Superior temporal gyrus (tissue), 1 donor: ENCODE measurements at regions not wholly inside any gene's neighbourhood (a gene's known extent, or its start where the extent isn't known, plus 50 kb on each side); places are given as distances from the start of the nearest gene placed in this dataset.

ENCODE experiments used
- DNase-seq: peaks from one replicate; pipeline ENCODE4 v3.0.0-alpha.2; 2016; ENCODE audit errors: extremely low spot score

DNA sequence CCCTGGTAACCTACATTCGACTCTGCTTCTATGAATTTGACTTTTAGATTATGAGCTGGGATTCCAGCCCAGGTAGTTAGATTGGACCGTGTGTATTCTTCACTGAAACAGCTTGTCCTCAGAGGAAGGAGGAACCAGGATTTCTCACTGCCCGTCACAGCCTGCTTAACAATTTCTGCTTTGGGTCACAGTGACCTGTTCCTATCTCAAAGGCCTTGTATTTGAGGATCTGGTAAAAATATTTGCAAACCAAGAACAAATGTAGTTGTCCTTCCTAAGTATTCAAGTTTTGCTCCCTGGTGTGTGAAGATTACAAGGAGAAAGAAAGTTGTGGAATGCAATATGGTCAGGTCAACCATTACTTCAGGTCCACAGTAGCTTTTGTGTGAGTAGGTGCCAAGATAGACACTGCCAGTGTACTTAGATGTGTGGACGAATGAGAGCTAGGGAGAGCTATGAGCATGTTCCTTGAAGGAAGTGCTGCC, 55.1 kb downstream of the KIF4B start:
- no peak for DNase-seq

DNA sequence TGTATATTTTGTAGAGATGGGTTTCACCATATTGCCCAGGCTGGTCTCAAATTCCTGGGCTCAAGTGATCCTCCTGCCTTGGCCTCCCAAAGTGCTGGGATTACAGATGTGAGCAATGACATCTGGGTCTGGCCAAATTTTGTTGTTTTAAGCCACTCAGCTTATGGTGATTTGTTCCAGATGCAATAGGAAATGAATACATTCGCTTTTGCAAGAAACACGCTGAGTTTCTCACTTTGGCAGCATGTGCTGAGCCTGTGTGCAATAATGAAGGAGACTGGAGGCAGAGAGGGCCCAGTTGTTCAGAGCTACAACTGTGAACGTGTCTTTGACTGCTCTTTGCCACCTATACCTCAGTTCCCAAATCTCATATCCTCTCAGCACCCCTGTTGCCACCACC, 56.4 kb downstream of the KIF4B start:
- no peak for DNase-seq

DNA sequence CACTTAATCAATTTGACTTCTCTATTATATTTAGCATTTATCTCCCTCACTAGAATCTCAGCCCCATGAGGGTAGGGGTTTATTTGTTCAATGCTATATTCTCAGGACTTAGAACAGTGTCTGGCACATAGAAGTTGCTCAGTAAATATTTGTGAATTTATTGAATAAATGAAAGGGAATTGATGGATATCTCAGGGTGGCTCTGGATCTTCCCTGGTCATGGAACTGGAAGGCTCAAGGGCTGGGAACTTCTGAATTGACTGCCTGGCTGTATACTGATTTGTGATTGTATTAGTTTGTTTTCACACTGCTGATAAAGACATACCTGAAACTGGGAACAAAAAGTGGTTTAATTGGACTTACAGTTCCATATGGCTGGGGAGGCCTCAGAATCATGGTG, 57.2 kb downstream of the KIF4B start:
- no peak for DNase-seq

DNA sequence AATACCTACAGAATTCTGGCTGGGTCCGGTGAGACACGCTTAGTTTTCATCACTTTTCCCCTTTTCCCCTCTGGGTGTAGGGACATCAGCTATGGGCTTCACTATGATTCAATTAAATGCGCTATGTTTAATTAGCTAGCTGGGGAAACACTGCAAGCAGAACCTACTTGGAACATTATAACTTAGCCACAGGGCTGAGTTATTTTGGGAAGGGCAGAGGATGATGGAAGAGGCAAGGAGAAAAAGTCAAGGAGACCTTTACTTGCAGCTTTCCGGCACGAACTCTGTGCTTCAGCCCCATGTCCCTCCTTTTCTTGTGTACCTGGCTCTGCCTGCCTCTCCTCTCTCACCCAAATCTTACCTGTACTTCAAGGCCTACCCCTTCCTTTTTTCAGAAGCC, 62.8 kb downstream of the KIF4B start:
- DNase-seq, result no peak

DNA sequence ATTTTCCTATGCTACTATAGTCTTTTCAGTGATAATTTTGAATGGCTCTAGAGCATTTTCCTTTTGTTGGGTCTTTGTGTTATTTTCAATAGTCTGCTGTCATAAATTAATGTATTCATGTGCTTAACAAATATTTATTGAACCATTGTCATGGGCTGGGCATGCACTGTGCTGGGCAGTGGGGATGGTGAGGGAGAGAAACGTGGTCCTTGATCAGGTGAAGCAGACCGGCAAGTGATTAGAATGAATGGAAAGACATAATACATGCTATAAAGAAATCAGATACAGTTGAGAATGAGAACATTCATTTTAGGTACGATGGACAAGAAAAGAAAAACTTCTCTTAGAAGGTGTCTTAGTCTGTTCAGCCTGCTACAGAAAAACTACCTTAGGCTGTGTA, 66.1 kb downstream of the KIF4B start:
- no peak for DNase-seq

DNA sequence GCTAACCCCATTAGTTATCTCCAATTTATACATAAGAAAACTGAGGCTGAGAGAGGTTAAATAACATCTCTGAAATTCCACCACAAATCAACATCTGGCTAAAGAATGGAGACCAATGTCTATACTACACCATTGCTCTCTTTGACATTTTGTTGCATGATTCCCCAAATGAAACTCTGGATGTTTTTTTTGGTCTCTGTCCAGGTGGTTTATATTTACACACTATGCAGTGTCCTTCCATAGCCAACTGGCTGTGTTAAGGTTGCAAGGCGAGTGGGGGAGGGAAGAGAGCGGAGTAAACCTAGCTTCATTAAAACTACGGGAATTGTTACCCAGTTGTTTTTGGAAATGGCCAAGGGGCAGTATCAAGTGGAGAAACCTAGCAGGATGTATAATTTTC, 67.2 kb downstream of the KIF4B start:
- no peak for DNase-seq

DNA sequence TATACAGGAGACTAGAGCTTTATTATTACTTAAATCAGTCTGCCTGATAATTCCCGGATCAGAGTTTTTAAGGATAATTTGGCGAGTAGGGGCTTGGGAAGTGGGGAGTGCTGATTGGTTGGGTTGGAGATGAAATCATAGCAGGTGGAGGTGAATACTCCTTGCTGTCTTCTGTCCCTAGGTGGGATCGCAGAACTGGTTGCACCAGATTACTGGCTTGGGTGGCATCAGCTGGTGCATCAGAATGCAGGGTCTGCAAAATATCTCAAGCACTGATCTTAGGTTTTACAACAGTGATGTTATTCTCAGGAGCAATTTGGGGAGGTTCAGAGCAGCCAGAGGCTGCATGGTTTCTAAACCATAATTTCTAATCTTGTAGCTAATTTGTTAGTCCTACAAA, 68.1 kb downstream of the KIF4B start:
- no peak for DNase-seq

DNA sequence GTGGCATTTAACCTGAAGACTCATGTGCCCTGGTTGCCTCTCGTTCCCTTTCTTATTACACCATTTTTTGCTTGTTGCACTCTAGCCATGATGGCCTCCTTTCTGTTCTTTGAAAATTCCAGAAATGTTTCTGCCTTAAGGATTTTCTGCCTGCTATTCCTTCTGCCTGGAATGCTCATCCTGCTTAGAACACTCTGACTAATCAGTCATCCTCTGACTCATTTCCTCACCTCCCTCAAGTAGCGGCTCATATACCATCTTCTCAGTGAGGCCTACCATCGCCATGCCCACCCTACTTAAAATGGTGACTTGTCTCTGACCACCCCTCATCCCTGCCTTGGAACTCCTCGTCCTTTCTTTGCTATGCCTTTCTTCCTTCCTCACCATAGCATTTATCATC, 68.8 kb downstream of the KIF4B start:
- no peak for DNase-seq

DNA sequence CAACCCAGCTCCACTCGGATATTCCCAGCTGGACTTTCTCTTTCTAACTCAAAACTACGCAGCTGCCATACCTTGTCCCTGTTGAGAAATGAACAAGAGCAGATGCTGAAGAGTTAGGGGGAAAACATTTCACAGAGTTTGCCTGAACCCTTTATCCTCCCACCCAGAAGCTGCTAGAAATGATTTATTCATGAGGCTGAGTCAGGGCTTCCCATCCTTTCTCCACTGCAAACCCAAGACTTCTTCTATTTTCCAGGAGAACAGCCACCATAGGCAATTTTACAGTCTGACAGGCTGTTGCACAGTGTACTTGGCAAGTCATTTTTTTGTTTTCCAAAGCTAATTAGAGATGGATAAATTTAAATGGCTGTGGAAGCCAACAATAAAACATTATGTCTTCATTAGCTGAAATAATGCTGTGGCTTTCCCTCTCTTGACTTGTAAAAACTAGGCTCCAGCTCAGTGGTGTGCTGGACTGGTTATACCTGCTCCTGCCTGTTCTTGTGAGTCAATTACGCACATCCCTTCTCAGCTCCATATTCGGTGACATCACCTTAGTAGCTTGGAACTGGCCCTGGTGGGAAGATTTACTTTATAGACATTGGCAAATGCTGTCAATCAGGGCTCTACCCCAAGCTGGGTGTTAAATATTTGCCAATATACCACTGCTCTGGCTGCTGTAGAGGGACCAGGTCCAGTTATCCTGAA, 71.9 kb downstream of the KIF4B start:
- DNase-seq, result peak; percentile 57

DNA sequence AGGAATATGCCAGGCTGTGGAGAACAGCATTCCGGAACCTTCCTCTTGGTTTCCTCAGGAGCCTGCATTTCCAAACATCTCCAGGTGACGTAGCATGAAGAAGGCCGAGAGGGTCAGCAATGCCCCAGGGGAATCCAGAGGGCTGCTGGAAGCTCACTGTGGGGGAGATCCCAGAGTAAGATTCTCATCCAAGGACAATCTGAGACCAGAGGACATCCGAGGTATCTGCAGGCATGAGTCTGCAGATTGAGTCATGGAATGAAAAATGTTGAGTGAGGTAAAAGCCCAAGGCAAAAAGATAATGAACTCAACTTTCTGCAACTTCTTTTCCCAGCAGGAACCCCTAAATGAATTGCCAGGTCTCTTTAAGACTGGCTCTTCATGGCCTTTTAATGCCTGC, 73.5 kb downstream of the KIF4B start:
- no peak for DNase-seq

DNA sequence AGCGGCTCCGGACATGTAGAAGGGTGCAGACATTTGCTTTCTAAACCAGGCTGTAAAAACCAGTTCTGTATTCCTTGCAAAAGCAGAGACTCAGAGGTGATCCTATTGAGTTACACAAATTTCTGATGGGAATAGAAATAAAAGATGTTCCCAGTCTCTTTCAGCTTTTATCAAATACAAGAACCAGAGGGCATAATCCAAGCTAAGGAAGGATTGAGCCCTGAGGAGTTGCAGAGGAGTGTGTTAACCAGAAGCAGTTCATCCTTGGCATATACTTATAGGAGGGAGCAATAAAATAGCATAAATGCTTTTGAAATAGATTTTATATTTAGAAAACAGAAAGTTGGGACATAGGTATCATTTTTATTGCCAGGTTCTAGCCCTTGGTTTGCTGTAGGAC, 75.3 kb downstream of the KIF4B start:
- DNase-seq, result no peak

DNA sequence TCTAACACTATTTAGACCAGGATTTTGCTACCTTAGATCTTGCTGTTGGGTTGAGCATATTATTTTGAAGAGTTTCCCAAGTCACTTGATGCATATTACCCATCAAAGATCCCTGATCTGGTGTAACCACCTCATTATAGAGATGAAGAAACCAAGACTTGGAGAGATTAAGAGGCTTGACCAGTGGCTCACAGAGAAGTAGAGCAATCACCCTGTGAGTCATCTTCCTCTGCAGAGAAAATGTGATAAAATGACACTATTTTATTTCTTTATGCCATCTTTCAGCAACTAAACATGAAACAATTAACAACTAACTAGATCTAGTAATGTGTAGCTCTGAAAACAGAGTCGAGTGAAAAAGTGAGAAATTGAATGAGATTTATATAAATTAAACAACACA, 76.1 kb downstream of the KIF4B start:
- no peak for DNase-seq

DNA sequence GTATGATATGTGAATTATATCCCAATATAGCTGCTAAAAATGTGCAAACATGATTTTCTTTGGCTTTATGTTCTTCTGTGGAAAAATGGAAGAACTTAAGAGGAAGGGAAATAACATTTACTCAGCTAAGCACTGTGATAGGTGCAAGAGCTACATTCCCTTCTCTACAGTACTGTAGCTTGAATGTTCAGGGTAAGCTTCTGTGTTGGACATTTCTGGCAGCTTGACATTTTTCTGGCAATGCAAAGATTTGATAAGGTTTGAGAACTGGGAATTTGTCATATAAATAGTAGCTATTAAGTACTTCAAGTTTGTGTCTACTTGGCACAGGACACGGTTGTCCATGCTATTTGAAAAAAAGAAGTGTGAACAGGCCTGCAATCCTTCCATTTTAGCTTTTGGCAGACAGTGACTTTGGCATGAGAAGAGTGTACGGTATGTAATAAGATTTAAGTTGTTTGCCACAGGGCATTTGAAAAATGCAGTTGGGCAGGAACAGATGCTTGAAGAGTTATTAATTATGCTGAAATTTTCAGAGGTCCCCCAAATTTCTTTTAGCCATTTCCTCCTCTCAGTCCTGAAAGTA, 77.6 kb downstream of the KIF4B start:
- no peak for DNase-seq

DNA sequence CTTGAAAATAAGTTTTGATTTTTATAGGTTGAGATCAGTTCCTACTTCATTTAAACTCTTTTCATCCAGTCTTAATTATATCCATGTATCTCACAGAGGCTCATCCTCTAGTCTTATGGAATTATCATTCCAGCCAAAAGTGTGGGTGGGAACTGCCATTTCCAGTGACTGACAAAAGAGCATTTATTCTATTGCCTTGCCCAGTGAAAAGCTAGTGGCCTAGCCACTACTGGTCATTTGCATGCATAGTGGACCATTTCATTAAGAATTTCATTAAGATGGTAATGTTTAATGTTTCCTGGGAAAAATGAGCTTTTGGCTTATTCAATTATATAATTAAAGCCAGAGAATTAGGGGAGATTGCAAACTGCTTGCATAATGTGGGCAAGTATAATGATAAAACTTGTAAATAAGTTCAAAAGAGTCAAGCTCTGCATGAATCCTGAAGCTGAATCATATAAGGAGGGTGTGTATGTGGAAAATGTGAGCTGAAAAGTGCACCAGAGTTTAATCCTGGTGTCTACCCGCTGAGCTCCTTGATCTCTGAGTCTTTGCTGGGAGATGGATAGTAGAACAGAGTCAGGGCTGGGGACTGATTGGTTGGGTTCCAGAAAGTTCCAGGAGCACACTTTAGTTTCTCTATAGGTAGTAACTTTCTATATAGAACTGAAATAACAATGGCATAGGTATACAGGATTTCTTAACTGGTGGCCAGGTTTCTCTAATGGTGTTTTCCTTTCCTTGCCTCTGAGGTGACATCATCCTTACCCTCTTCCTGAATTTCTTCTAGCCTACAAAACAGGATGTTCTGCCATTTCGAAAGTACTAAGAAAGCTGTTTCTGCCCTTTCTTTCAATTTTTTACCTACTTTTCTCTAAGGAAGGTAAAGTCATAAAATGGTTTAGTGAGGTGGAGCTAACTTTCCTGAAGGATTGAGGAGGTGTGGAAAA, 78.5 kb downstream of the KIF4B start:
- no peak for DNase-seq

DNA sequence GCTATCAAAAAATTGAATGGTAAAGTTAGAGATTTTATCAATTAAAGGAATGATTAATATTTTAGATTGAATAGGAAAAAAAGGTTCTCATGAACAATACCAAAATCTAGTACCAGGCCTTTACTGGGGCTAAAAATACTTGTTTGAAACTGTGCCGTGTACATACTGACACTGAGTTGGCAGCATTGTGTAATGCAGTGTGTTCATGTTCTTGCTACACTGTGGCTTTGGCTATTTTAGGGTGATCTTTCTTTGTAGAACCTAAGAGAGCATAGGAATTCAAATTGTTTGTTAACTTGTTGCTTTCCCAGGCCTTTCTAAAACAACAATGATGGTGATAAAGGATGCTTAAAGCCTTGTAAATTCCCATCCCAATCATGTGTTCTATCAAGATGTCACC, 80.9 kb downstream of the KIF4B start:
- peak; percentile 33 for DNase-seq

DNA sequence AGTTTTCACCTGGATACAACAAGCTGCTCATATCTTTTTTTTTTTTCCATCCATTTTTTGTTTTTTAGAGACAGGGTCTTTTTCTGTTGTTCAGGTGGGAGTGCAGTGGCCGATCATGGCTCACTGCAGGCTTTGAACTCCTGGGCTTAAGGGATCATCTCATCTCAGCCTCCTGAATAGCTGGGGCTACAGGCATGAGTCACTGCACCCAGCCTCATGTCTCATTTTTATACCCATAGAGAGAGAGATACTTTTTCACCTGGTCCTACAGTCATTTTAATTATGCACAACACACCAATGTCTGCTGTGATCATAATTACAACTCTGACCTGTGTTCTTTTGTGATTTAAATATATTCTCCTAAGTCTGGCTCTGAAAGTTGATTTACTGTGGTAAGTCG, 84.4 kb downstream of the KIF4B start:
- DNase-seq, result no peak

DNA sequence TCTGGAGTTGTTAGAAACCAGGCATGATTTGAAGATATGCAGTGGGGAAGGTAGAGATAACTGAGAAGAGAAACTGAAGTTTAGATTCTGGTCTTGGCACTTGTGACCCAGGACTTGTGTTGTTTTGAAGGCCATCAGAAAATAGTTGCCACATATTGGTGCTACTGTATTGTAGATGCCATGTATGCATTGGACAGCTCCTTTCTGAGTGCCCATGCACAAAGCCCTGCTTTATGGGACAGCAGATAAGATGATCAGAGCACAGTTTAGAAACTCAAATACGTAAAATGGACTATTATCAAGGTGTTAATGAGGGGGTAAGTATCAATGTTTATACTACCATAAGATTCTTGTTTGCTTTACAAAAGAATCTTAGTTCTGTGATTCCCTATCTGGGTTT, 84.9 kb downstream of the KIF4B start:
- DNase-seq, result no peak

DNA sequence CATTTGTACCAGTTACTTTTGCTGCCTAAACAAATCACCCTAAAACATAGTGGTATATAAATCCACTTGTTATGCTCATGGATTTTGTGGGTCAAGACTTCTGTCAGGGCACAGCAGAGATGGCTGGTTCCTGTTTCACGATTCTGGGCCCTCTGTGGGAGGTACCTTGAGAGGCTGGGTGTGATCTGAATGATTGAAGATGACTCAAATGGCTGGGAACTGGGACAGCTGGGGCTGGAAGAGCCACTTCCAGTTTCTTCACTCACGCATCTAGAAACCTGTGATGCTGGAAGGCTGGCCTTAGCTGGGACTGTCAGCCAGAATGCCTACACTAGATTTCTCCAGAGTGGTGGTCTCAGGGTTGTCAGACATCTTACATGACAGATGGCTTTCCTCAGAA, 88.1 kb downstream of the KIF4B start:
- DNase-seq, result no peak

DNA sequence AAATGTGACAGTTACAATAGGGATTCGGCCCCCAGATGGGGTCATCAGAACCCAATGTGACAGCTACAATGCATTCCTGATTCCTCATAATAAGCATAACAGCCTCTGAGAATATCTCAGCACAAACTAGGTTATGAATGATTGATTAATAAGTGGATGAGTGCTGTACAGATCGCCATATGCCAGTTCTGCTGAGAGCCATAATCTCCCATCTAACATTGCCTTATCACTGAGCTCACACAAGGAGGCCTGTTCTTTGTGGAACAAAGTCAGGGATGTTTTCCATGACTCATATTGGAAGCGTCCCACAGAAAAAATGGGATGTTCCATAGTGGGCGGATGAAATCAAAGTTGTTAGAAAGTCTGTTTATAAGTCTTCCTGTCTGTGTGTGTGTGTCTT, 89.6 kb downstream of the KIF4B start:
- DNase-seq, result peak; percentile 61

DNA sequence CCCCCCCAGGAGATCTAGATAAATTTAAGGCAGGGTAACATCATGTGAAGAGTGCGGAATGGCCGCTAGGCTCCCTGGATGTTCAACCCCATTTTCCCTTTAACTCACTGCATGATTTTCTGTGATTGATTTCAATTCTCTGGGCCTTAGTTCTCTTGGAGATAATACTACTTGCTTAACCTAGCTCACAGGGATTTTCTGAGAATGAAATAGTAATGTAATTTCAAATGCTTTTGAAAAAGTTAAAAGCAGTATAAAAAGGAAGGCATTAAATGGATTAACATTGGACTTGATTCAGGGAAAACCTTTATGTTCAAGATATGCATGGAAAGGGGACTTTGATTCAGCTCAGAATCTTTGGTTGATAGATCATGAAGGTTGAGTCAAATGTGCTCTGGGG, 90.9 kb downstream of the KIF4B start:
- DNase-seq, result no peak

DNA sequence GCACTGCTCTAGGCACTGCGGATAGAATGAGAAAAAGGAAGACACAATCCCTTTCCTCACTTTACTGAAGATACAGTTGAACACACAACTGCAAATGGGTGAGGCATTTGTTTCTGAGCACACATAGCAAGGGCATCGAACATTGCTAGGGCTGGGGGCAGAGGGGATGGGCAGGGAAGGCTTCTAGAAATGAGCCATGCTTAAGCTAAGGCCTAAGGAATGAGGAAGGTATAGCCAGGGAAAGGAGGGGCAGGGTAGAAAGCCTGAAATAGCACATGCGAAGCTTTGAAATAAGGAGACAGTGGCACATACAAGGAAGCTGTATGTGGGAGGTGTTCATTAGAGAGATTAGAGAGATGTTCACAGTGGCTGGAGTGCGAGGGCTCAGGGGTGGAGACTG, 92.7 kb downstream of the KIF4B start:
- DNase-seq, result no peak

DNA sequence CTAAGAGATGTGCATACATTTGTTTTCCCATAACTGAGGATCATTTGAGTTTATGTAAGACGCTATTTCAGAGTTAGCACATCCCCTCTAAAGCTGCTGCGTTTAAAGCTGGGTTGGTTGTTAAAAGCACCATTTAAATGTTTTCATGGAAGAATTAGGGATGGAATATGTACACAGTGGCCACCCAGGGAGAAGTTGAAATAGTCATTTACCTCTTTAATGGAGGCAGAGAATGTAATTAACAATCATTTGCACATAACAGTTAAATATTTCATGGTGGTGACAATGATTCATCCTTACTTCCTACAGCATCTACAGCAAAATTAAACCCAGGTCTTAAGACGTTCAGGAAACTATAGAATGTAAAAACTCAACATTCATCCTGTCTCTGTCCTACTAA, 100.3 kb downstream of the KIF4B start:
- no peak for DNase-seq

DNA sequence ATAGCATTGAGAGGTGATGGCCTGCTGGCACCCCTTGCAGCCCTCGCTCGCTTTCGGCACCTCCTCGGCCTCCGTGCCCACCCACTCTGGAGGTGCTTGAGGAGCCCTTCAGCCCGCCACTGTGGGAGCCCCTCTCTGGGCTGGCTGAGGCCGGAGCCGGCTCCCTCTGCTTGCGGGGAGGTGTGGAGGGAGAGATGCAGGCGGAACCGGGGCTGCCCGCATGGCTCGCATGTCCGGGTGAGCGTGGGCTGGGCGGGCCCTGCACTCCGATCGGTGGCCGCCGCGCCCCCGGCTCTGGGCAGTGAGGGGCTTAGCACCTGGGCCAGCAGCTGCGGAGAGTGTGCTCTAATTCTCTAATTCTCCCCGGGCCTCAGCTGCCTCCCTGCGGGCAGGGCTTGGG, 101.1 kb downstream of the KIF4B start:
- DNase-seq, result no peak
